RWPE1 (cell line): ENCODE measurements at regions not wholly inside any gene's neighbourhood (a gene's known extent, or its start where the extent isn't known, plus 50 kb on each side); places are given as distances from the start of the nearest gene placed in this dataset.

ENCODE experiments used
- CTCF ChIA-PET: fragments of 350-600 bp; sonication (Branson Sonifier 250); formaldehyde crosslinking; extraction: SDS; loops from one replicate; lab custom pipeline; 2021; lab: Yijun Ruan, JAX
- POLR2A ChIA-PET: fragments of 400-600 bp; formaldehyde crosslinking; extraction: SDS; loops from one replicate; lab custom pipeline; 2020; ENCODE audit warnings: antibody characterized with exemption; ENCODE audit not compliant: low non-redundant PET; lab: Yijun Ruan, JAX
- DNase-seq: peaks from one replicate; pipeline ENCODE4 v3.0.0; 2012; ENCODE audit warnings: low spot score
- H3K27ac ChIP-seq: fragments of 450-650 bp; 2 replicates; pipeline ENCODE4 v1.5.1; 2017
- TF ChIP-seq, protein P1 (sequence below): fragments of 450-650 bp; conservative IDR thresholded peaks from 2 replicates; pipeline ENCODE4 v1.5.1; 2017; ENCODE audit warnings: low read depth, mild to moderate bottlenecking

DNA sequence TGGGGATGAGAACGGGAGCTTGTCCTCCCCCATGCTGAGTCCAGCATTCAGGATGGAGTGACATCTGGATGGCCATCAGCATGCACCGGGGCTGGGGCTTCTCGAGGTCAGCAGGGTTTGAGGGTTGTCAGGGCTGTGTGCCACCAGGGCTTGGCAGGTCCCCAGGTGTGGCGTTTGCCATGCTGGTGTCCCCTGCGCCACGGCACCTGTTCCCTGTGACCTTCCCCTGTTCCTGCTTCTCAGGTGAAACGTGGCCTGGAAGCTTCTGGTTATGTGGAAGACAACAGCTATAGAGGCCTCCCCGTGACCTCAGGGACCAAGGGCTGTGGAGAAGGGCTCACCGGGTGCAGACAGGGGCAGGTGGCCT is 152.4 kb downstream of the KIF26A start:
- no peak for DNase-seq
- no peak overlapping the region for H3K27ac ChIP-seq
- CTCF ChIA-PET, result interaction anchor here (0.6 kb wide), 1 partner anchor 349 kb away, joined by 4 read pairs; no protein-coding TSS in a partner anchor
- TF ChIP-seq, protein P1, sequence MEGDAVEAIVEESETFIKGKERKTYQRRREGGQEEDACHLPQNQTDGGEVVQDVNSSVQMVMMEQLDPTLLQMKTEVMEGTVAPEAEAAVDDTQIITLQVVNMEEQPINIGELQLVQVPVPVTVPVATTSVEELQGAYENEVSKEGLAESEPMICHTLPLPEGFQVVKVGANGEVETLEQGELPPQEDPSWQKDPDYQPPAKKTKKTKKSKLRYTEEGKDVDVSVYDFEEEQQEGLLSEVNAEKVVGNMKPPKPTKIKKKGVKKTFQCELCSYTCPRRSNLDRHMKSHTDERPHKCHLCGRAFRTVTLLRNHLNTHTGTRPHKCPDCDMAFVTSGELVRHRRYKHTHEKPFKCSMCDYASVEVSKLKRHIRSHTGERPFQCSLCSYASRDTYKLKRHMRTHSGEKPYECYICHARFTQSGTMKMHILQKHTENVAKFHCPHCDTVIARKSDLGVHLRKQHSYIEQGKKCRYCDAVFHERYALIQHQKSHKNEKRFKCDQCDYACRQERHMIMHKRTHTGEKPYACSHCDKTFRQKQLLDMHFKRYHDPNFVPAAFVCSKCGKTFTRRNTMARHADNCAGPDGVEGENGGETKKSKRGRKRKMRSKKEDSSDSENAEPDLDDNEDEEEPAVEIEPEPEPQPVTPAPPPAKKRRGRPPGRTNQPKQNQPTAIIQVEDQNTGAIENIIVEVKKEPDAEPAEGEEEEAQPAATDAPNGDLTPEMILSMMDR, result no peak
- POLR2A ChIA-PET, result no interaction called here

DNA sequence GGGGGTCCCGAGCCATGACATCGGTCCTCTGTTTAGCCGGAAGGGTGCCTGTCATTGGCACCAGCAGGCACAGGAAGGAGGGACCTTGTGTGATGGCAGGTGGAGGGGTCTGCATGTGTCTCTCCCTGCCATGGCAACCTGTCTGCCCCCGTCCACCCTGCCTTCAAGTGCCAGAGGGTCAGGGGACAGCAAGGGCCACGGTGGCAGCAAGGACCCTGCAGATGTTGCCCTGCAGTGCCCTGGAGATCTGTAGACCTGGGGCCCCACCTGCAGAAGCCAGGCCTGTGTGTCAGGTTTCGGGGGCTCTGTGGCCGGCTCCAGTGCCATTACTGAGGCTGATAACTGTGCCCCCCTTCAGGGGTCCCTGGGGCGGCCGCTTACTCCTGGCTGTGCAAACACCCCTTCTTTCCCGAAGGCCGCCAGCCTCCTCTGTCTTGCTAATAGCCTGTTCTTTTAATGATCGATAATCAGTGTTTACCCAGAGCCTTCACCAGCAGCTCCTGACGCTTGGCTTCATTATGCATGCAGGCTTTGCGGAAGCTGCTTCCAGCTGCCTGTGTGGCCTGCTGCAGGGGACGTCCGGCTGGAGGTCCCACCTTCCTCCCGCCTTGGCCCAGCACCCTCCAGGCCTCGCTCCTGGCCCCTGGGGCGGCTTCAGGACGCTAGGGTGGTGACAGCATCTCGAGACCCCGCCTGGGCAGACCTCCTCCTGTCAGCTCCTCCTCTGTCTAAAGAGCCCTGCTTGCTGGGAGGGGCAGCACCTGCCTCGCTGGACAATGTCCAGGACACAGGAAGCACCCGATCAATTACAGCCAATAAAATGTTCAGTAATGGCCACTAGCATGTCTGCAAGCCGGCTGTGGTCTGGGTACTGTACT is 153.0 kb downstream of the KIF26A start:
- no peak for DNase-seq
- CTCF ChIA-PET, result interaction anchor here (0.6 kb wide), 1 partner anchor 349 kb away, joined by 4 read pairs; no protein-coding TSS in a partner anchor
- POLR2A ChIA-PET, result no interaction called here
- TF ChIP-seq, protein P1, result no peak
- no peak overlapping the region for H3K27ac ChIP-seq

- DNase-seq, result no peak
- TF ChIP-seq, protein P1, result no peak
- ChIA-PET POLR2A (no interaction called here), CTCF (interaction anchor here (0.6 kb wide), 2 partner anchors 27 to 368 kb away, joined by 3 to 4 read pairs; no protein-coding TSS in a partner anchor)
- H3K27ac ChIP-seq, result no peak overlapping the region
These were observed 153.9 kb downstream of the KIF26A start for GRCh38 chr14:104292084-104292970.

GRCh38 chr14:104293231-104293841 is 154.9 kb downstream of the KIF26A start:
- TF ChIP-seq, protein P1, result no peak
- DNase-seq, result no peak
- no peak overlapping the region for H3K27ac ChIP-seq
- POLR2A ChIA-PET, result no interaction called here
- CTCF ChIA-PET, result interaction anchor here (0.8 kb wide), 1 partner anchor 156 kb away, joined by 3 read pairs; no protein-coding TSS in a partner anchor

DNA sequence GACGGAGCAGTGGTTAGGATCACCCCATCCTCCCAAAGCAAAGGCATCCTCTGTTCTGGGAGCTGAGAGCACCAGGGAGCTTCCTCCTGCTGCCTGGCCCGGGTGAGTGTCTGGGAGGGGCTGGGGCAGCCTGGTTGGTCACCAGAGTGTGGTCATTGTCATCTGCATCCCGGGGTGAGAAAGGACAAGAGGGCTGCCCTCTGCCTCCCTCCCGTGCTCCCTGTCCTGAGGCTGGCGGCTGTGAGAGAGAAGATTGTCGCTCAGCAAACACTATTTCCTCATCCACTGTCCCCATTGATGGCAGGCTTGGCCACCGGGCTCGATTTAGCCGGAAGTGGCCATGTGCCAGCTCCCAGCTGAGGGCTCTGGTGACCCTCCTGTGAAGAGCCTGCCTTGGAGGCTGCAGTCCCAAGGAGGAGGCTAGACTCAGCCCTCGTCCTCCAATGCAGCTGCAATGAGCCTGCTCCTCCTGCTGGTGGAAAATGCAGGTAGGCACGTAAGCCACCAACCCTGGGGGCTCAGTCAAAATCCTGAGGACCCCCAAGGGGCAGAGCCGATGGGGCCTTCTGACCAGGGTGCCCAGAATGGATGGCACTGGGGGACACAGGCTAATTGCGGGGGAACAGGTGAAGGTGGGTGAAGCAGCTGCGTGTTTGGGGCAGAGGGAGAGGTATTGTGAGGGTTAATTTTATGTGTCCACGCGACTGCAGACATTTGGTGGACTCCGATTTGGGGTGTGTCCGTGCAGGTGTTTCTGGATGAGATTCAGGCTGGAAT is 155.7 kb downstream of the KIF26A start:
- no peak for DNase-seq

More for the DNA sequence above, 155.7 kb downstream of the KIF26A start:
- CTCF ChIA-PET, result interaction anchor here (0.5 to 0.8 kb wide), 4 partner anchors 156 to 437 kb away, joined by 3 read pairs; no protein-coding TSS in a partner anchor
- POLR2A ChIA-PET, result no interaction called here
- no peak overlapping the region for H3K27ac ChIP-seq
- TF ChIP-seq, protein P1, result no peak
